ENCODE measurements at regions not wholly inside any gene's neighbourhood (a gene's known extent, or its start where the extent isn't known, plus 50 kb on each side); places are given as distances from the start of the nearest gene placed in this dataset.

DNA sequence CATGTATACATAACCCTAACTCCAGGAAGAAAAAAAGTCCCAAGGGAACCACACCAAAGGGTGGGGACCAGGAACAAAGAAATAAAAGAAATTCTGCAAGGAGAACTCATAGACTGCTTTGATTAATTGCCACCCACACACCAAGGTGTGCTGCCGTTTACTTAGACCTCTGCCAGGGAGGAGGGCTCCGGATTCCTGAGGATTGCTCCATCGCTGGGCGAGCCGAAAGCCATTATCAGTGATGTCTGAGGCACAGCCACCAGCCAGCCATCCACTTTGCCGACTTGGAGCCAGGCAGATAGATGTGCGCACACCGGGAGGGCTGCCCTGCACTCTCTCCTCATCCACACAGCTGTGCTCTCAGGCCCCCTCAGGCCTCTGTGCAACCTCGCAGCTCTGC is 272.7 kb upstream of the FOXQ1 start:
- TF ChIP-seq, protein P1, sequence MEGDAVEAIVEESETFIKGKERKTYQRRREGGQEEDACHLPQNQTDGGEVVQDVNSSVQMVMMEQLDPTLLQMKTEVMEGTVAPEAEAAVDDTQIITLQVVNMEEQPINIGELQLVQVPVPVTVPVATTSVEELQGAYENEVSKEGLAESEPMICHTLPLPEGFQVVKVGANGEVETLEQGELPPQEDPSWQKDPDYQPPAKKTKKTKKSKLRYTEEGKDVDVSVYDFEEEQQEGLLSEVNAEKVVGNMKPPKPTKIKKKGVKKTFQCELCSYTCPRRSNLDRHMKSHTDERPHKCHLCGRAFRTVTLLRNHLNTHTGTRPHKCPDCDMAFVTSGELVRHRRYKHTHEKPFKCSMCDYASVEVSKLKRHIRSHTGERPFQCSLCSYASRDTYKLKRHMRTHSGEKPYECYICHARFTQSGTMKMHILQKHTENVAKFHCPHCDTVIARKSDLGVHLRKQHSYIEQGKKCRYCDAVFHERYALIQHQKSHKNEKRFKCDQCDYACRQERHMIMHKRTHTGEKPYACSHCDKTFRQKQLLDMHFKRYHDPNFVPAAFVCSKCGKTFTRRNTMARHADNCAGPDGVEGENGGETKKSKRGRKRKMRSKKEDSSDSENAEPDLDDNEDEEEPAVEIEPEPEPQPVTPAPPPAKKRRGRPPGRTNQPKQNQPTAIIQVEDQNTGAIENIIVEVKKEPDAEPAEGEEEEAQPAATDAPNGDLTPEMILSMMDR (IDR thresholded peaks at IDR 0.05) = no peak
- TF ChIP-seq, protein P2, sequence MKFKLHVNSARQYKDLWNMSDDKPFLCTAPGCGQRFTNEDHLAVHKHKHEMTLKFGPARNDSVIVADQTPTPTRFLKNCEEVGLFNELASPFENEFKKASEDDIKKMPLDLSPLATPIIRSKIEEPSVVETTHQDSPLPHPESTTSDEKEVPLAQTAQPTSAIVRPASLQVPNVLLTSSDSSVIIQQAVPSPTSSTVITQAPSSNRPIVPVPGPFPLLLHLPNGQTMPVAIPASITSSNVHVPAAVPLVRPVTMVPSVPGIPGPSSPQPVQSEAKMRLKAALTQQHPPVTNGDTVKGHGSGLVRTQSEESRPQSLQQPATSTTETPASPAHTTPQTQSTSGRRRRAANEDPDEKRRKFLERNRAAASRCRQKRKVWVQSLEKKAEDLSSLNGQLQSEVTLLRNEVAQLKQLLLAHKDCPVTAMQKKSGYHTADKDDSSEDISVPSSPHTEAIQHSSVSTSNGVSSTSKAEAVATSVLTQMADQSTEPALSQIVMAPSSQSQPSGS (CRISPR knock-in tag; IDR thresholded peaks at IDR 0.05; ENCODE audit: borderline replicate concordance, low read depth) = no peak
- no peak for TF ChIP-seq ZNF263 (CRISPR knock-in tag; IDR thresholded peaks at IDR 0.05; ENCODE audit: low read depth)
- TF ChIP-seq, protein P3, sequence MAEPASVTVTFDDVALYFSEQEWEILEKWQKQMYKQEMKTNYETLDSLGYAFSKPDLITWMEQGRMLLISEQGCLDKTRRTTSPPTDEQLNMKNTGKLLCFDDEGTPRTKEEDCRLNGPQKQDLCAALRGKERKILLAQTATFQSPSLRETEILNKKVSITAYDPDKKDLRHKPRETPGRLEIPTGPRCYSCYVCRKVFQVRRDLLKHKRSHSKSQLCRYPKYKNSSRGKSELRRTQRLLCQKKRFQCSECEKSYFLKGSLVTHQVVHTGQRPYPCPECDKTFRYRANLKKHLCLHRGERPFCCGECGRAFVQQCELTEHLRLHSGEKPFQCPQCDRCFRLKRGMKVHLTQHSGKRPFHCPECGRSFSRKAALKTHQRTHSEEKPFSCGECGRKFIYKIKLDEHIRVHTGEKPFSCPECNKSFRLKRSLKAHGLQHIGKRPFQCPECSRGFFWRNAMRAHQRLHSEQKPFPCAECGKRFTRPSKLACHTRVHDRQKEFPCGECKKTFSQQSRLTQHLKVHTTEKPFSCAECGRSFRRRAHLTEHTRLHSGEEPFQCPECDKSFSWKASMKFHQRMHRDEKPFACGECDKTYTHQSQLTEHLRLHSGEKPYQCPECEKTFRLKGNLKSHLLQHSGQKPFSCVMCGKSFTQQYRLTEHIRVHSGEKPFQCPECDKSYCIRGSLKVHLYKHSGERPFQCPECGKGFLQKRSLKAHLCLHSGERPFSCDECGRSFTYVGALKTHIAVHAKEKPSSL (CRISPR knock-in tag; conservative IDR thresholded peaks at IDR 0.05) = no peak
- TF ChIP-seq, protein P4, sequence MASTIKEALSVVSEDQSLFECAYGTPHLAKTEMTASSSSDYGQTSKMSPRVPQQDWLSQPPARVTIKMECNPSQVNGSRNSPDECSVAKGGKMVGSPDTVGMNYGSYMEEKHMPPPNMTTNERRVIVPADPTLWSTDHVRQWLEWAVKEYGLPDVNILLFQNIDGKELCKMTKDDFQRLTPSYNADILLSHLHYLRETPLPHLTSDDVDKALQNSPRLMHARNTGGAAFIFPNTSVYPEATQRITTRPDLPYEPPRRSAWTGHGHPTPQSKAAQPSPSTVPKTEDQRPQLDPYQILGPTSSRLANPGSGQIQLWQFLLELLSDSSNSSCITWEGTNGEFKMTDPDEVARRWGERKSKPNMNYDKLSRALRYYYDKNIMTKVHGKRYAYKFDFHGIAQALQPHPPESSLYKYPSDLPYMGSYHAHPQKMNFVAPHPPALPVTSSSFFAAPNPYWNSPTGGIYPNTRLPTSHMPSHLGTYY (CRISPR knock-in tag; IDR thresholded peaks at IDR 0.05) = no peak
- TF ChIP-seq CREB1 (CRISPR knock-in tag; IDR thresholded peaks at IDR 0.05) = no peak
- TF ChIP-seq, protein P5, sequence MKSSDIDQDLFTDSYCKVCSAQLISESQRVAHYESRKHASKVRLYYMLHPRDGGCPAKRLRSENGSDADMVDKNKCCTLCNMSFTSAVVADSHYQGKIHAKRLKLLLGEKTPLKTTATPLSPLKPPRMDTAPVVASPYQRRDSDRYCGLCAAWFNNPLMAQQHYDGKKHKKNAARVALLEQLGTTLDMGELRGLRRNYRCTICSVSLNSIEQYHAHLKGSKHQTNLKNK (CRISPR knock-in tag; IDR thresholded peaks at IDR 0.05) = no peak
